HG02884 (cell line): ENCODE measurements at regions not wholly inside any gene's neighbourhood (a gene's known extent, or its start where the extent isn't known, plus 50 kb on each side); places are given as distances from the start of the nearest gene placed in this dataset.

Experiments used
- ATAC-seq: cut with Tn5 transposase; IDR thresholded peaks from one replicate; pipeline ENCODE4 v1.9.1; 2021; ENCODE audit warnings: mild to moderate bottlenecking, moderate library complexity; ENCODE audit not compliant: unreplicated experiment

DNA sequence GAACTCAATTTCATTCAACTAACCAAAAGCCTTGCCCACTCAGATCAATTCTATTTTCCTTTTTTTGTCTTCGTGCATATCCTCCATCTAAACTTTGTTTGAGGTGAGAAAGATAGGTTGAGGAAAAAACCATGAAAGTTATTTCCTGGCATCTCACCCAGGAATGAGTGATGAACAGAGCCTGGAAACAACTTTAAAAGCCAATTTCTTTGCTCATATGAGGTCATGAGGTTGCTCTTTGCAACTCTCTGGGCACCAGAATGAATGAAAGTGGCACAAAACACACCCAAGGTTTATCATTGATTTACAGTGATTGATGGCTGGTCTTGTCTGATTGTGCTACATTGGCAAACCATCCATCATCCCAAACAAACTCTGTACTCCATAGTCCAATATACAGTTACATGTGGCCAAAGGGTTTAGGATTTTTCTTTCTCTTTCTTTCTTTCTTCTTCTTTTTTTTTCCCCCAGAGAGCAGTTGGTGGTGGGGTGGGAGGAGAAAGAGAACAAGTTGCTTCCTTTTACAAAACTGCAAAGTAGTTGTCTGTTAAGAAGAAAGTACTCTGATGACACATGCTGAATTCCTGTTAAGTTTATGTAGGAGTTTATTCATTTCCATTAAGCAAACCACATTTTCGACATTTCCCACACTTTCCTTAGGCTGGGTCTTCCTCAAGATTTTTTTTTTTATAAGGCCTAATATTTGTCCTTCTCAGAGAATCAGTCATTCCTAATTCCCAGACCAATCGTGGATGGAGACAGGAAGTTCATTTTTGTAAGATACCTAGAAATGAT is 575.9 kb upstream of the ZEB2 start:
- ATAC-seq, result no peak

DNA sequence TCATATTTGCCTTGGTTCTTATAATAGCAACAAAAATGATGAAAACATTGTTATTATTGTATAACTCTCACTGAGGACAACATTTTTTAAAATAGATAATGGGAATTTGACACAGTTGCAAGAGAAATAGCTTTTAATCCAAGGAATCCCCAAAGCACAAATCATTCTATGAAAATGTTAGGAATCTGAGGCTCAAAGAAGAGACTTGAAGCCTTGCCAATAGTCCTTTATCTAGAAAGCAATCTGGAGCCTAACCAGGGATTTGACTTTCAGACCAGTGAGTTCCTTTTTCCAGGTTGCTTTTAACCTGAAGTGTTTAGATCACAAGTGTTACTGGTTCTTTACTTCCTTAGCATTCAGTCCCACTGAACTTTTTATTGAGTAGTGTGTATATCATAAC is 574.5 kb upstream of the ZEB2 start:
- ATAC-seq, result no peak

DNA sequence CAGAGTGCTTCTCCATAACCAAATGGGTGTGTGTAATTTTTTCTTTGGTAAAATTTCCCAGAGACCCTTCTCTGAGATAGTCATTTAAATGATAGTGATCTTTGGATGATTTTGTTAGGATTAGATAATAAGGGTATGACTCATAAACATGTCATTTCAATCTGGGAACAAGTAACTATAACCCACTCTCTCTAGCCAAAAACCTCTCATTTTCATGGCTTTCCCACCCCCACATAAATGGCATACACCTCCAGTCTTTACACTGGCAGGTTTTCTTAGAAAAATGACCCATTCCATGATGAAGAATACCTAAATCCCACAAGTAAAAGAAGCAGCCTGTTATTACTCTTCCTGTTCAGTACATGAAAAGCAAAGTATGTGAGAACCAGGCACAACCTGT is 572.0 kb upstream of the ZEB2 start:
- no peak for ATAC-seq

DNA sequence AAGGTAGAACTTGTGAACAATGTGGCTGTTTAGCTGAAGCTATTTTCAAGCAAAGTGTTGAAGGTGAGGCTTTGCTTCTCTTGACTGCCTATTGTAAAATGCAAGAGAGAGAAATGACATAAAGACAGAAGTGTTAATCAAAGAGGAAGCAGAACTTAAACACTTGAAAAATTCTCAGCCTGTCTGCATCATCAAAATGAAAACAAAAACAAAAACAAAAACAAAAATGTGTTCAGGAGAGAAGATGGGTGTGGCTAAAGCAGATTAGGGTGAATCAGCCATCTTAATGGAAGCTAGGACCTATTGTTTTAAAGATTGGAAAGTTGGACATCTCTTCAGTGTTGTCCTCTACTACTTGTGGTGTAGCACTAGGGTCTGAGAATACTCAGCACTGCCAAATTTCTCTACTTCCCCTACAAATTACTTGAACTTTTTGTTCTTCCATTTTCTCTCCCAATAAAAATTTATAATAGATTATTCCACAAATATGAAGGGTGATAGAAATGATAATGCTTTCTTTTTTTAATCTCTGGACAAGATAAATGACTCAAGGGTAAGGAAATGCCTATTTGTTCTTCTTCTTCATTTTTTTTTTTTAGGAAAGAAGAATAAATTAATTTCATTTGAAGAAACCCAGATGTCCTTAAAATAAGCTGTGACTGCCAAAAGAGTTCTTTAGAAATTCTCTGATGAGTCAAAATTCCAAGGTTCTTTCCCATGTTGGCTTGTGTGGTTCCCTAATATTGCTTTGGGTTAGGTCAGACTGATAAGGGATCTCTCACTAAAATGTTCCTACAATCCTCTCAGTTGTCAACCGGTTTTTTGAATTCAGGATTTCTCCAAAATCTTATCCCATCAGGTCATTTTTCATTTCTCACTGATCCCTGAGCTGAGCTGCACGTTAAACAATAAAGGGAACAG is 571.2 kb upstream of the ZEB2 start:
- ATAC-seq, result no peak

DNA sequence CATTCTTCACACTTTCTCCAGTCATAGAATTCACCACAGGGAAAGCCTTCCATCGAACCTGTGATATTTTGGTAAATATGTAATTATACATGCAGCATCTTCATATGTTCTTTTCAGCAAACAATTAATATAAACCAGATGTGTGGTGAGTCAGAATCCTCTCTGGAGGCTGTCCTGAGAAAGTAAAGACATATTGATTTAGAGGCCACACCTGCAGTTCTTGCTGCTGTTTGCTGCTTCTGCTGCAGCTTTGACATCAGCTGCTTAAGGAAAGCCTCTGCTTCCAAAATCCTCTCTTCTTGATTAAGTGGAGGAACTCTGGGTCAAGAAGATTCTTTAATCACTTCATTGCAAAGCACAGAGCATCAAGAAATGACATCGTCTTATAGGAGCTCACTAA is 568.8 kb upstream of the ZEB2 start:
- no peak for ATAC-seq

DNA sequence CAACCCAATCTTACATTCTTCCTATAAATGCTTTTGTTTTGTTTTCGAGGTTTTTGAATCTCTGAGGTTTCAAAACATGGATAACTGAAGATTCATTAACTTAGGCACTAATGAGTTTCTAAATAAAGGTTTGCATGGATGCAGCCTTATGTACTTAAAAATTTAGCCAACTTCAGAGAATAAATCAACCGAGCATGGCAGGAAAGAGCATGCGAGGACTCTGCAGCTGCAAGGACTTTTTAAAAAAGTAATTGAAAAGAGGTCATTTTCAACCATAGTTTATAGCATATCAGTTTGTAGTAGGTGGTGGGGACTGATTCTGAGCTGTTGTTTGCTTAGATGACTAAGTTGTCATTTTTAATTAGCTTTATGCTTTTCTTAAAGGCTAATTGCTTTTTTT is 567.0 kb upstream of the ZEB2 start:
- no peak for ATAC-seq

DNA sequence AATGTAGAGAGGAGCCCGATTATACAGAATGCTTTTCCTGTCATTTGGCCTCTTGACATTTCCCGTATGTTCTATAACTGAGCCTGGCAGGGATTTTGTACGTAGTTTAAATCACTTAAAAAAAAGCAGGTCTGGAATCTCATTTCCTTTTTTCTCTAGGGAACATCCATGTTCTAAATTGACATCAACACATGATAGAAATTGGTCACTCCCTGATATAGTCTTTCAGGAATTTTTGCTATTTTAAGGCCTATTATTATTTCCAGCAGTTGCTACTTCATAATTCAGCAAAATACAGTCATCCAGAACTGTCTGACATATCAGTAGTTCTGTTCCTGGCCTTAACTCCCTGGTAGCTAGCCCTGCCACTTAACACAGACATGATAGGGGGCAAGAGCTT is 565.7 kb upstream of the ZEB2 start:
- no peak for ATAC-seq

DNA sequence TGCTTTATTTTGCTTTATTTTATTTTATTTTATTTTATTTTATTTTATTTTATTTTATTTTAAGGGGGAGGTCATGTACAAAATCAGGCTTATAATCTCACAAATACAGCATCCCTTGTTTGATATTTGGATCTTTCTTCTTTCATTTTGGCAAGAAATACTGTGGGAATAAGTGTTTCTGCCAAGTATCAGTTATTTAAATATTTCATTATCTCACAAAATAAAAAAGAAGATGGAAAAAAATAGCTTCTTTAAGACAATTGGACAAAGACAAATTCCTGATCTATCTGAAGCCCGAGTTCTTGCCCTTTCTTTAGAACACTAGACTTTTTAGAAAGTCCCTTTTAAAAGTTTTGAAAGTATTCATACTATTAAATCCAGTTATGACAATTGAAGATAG is 560.5 kb upstream of the ZEB2 start:
- no peak for ATAC-seq

DNA sequence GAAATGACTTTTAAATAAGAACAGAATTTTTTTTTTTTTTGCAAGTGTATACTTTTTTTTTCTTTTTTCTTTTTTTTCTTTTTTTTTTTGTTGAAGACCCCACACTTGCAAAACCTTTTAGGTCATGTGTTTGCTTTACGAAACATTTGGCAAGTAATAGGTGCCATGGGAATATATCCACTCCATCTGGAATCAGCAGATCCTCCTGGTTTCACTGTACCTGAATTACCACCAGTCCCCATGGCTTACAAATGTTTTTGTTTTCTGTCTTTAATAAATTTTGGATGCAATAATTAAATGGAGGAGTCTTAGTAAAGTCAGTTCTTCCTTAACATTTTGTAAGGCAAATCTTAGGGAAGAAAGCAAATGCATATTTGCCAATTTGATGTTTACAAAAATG is 559.7 kb upstream of the ZEB2 start:
- ATAC-seq, result no peak

DNA sequence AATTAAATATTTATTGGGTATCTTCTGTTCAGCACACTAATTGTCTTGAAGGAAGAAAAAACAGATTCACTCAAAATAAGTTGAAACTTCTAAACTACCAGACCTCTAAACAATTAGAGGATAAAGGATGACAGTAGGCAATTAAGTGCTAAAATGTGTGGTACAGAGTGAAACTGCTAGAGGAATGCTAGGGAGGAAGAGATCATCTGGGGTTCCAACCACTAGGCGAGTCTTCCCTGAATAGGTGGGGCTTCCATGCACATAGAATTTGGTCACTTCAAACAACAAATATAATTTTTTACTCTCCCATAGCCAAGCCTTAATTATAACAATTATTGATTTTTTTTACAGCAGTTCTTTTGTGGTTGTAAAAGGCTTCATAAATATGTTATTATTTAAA is 559.0 kb upstream of the ZEB2 start:
- no peak for ATAC-seq

DNA sequence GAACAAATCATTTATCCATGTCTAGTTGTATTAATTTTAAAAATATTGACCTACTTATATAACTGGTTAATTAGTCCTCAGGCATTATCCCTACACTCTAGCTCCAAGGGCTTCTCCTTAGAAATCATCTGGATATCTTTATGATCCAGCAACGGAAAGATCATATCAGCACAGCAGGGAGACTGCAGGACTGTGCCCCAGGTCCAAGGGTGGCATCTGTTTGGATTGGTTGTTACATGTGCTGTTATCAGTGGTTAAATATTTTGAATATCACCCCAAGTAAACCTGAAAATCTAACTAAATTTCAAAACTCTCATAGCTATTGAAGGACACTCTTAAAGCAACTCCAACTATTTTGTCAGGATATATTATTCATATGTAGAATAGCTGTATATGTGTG is 556.2 kb upstream of the ZEB2 start:
- no peak for ATAC-seq

DNA sequence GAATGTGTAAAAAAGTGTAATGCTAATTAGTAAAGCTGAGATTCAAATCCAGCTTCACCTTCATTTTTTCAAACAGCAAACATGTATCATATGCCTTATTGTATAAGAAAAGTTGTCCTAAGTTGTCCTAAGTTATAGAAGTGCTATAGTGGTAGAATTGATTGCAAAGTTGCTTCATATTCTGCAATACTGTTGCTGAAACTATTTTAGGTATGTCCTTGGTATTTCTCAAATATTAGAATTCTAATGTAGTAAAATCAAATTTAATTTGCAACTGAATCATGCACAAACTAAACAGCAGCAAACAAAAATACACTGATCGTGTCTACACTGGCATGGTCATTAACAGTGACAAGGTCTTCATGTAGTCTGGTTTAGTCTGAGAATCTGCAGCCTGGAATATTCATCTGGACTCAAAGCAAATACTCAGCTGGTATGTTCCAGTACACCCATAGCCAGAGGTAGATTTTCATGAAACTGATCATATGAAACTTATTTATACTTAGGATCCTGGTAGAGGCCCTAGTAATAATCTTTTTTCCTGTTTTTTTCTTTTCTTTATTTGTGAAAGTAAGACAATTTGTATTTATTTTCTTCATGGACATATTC is 555.6 kb upstream of the ZEB2 start:
- ATAC-seq, result no peak

DNA sequence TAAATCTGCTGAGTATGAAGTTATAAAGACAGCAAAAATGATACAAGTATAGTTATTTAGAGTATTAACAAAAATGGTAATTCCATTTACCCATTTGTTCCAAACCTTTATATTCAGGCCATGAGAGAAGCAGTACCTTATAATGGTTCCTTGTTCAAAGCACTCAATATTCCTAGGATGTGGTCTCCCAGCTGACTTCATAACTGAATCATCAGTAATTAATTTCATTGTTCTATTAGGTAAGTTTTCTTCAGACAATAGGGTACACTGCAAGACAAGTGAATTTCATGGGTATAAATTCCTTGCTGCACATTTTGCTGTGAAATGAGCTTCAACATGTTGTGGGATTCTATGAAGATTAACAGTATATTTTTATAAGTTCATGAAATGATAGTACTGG is 550.8 kb upstream of the ZEB2 start:
- no peak for ATAC-seq

DNA sequence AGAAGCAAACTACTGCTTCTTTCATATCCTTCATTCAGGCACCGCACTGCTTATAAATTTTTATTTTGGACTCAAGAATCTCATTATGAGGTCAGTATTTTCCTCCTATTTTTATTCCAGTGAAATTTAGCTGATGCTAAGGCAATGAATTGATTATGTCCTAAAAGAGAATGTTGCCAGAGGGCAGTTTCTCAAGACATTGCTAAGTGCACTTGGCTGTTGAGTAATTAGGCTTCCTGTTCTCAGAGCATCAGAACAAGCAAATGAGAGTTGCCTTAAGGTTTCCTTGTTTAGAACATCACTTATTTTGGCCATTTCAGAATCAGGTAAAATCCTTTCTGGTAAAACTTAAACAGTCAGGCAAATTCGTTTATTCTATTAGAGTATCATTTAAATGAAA is 548.6 kb upstream of the ZEB2 start:
- ATAC-seq, result no peak

DNA sequence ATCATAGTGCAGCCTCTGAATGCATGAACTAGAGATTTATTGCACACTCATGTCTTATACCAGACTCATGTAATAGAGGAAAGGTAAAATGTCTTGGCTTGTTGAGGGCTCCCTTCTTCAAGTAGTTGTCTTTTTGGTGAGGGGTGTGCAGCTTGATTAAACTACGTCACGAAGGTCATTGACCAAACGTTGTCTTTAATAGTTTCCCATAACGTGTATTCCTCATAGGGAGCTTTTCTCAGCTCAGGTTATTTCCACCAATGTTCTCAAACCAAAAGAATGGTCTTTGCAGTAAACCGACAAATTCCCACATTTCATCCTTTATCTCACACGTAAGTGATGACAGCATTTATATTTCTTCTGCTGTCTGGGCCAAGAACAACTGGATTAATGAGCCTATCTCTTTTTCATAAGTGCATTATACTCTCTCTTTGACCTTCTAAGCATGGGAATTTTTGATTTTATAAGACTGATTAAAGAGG is 547.7 kb upstream of the ZEB2 start:
- ATAC-seq, result no peak

DNA sequence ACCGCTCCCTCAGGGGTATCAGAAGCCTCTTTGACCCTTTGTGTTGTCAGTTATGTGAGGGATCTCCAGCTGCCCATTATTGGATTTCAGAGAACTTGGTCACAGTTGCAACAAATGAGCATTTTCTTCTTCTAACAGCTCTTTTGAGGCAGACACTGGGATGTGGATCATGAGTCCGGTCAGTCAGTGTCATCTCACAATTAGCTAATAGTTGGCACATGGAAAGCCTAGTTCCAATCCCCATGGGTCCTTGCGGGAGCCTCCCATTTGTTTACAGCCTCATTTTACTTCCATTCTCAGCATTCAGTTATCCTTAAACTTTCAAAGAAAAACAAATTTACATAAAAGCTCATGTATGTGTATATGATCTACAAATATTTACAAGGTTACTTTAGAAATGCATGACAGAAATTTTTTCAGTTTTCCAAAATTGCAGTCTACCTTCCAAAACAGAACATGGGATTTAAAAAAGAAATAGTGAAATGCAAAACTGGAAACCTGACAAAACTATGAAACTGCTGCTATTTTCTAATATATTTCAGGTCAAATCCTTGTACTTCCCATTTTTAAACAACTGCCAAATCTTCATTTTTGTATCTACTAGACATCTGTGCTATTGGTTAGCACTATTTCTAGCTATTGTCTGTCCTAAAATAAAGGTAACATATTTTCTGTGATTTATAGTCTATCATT is 547.1 kb upstream of the ZEB2 start:
- no peak for ATAC-seq

DNA sequence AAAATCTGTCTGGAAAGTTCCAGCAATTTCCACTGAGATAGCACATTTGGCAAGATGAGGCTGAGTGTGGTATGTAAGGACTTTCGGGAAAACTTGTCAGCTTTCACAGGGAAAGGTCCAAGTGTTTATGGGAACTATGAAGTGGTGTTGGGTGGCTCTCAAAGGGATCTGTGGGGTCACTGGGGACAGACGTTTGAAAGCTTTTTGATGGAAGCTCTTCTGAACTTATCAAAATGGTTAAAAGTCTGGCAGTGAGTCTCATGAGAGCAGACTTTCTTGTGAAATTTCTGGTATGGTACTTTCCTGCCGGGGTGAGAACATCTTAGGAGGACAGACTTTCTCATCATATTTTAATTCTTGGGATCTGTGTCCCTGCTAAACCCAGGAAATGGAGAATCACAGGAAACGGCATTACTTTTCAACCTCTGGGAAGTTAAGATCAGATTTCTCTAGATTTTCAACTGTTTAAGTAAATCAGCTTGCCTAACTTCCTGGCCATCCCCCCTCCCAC is 546.3 kb upstream of the ZEB2 start:
- no peak for ATAC-seq

DNA sequence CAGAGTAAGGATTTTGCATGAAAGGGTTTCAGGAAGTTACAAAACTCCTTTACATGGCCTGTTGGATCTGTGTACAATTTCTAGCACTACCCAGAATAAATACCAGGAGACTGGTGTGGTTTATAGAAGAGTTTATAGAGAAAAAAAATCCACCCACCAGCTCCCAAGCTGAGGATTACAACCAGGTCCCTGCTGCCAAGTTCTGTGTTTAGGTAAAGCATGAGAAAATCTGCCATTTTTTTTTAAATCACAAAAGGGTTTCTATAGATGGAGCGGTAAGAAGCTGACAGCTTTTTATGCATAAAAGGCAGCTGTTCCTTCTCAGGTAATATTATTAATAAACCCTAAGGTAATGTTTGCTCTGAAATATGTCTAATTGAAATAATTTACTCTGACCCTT is 545.4 kb upstream of the ZEB2 start:
- ATAC-seq, result no peak

DNA sequence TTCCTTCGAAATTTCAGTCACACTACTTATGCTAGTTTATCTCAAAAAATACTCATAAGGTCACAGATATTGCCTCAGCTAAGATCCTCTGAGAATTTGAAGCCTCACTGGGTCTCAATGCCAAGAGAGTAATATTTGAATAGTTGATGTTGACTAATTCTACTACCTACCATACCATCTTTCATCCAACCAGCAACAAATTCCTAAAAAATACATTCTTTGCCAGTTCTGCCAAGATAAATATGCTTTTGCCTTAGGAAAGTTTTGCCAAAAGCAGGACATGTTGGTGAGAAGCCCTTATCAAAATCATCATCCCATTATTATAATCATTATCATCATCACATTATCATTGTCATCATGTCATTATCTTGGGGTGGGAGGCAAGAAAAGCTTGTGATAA is 544.6 kb upstream of the ZEB2 start:
- no peak for ATAC-seq

DNA sequence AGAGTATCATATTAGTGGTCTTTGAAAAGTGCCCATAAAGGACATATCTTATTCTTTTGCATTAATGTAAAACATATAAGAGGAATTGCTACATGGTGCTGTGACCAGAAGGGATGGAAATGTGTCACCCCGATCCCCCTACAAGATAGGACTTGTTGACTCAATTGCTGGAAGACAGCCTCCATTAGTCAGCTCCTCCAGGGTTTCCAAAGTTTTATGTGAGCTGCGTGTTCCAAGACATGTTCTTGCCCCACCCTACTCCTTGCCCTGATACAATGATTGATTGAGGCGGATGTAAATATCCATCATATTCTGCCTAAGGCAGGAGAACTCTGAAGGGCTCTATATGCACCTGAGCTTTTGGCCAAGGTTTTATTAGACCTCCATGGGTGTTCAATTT is 541.0 kb upstream of the ZEB2 start:
- ATAC-seq, result no peak

DNA sequence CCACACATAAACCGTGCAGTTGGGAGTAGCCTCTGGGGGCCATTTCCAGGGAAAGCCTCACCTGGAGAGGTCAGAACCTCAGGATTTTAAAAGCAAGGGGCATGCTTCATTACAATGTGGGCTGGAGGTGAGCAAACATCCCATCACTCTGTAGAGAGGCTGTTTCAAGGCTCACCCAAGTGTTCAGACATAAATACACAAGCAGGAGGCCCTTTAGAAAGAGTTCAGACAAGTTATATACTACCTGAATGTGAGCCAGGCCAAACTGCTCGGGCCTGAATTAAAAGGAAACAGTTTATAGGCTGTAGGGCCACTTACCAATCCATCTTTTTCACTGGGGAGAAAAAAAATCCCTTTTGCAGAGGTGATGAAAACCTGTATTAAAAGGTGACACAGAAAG is 540.0 kb upstream of the ZEB2 start:
- ATAC-seq, result no peak
